IPS-NIHi7 (cell line): ENCODE measurements at regions not wholly inside any gene's neighbourhood (a gene's known extent, or its start where the extent isn't known, plus 50 kb on each side); places are given as distances from the start of the nearest gene placed in this dataset.
"Not testable (repeated sequence)": the region's sequence is repeated elsewhere in the genome, so short reads cannot be mapped to it uniquely, and the experiment has no call there.

Experiments used
- DNase-seq: peaks from one replicate; pipeline ENCODE4 v3.0.0; 2012; ENCODE audit warnings: mixed read lengths; ENCODE audit errors: extremely low spot score

DNA sequence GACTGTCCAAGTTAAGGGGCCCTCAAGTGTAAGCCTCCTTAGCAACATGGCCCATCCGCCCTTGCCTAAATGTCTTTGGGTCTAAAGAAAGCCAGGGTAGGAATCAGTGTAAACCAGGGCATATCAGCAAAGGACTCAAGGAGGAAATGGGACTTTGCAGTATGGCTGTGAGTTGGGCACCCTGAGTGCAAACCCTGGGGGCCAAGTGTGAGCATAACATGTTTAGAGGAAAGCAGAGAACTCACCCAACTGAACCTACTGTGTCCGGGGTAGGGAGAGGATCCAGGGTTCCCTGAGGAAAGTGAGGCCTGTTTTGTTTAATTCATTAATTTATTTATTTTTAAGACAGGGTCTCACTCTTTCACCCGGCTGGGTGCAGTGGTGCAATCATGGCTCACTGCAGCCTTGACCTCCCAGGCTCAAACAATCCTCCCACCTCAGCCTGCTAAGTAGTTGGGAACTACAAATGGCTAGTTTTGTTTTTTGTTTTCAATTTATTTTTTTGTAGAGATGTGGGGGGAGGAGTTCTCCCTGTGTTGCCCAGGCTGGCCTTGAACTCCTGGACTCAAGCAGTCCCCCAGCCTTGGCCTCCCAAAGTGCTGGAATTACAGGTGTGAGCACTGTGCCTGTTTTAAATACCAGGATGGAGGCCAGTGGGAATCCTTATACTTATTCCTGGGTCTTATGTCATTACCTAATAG is 51.0 kb upstream of the ACTR3 start:
- no peak for DNase-seq

DNA sequence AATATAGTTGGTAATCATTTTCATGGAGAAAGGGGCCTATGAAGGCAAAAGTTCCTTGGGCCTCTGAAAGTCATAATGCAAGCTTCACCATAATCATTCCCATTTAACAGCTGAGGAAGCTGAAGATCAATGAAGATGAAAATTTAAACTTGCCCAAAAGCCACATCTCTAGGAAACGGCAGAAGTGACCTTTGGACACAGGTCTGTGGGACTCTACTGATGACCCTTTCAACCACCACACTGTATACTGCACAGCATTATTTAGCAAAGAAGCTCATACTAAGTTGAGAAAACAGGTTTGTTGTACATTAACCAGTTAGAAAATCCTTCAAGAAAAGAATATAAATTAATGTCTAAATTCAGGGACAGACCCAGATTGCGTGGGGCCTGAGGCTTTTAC is 51.6 kb upstream of the ACTR3 start:
- DNase-seq = no peak

GRCh38 chr2:113834051-113834730 is 55.7 kb upstream of the ACTR3 start:
- DNase-seq = no peak

DNA sequence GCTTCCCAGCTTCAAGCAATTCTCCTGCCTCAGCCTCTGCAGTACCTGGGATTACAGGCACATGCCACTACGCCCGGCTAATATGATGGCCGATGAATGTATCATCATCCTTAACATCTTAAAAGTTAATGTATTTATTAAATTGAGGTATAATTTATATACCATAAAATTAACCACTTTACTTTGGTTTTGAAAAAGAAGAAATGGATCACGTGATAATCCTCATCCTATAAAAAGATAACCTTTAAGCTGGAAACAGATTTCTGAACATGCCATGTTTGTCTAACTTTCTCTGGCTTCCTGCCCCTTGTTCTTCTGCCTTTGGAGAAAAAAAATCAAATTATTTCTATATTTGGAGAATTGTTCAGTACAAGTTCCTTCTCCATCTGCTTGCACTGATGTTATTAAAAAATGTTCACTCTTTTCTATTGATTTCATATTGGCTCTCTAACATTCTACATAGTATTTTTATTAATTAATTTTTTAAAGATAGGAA is 57.0 kb upstream of the ACTR3 start:
- no peak for DNase-seq

DNA sequence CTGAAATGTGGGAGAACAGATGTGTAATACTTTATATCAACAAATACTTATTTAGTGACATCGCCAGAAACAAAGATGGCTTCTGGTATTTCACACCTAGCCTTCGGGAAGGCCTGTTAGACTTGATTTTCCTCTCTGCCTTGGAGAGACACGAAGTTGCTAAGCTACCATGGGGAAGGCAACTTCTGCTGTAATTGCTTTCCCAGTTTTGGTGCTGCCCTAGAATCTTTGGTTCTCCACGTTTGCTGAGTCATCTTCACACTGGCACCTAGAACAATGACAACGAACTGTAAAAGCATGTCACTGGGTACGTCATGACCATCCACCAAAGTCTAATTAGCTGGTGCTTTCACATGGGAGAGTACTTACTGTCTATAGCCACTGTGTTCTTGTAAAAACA is 58.7 kb upstream of the ACTR3 start:
- no peak for DNase-seq

- DNase-seq = no peak
Observed at GRCh38 chr2:113829761-113830160, 60.1 kb upstream of the ACTR3 start.

GRCh38 chr2:113829270-113829669 is 60.6 kb upstream of the ACTR3 start:
- no peak for DNase-seq

- DNase-seq = no peak
Observed at GRCh38 chr2:113828049-113828742, 61.7 kb upstream of the ACTR3 start.

GRCh38 chr2:113827426-113827825 is 62.5 kb upstream of the ACTR3 start:
- no peak for DNase-seq

DNA sequence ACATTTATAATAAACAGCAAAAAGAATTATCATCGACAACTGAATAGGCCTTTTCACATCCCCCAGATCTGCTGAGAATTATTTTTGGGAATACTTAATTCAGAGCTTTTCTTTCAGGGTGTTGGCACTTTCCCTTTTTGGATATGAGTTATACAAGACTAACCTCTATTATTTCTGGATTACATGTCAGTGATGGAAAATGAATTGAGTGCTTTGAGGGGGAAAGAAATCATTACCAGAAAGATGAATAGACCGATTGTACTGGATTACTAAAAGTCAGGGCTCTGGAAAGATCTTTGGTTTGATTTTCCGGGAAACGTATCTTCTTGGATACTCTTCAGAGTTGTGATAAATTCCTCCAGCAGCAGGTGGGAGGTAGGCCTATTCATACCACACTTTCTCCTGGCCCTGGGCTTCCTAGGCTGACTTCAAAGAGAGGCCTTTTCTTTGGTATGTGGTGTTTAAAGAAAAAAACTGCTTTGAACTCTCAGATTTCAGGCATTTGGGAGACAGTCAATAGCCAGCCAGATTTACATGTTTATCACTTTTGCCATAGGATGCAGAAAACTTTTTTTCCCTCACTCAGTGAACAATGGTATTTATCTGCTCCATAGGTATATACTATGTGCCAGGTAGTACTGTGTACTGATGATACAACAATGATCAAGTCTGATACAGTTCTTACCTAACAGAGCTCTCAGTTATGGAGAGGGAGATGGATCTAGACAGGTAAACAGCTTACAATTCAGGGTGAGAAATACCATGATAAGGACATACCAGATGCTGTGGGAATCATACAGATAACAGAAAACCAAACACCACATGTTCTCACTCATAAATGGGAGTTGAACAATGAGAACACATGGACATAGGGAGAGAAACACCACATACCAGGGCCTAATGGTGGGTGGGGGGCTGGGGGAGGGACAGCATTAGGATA is 63.3 kb upstream of the ACTR3 start:
- DNase-seq = peak; percentile 60

DNA sequence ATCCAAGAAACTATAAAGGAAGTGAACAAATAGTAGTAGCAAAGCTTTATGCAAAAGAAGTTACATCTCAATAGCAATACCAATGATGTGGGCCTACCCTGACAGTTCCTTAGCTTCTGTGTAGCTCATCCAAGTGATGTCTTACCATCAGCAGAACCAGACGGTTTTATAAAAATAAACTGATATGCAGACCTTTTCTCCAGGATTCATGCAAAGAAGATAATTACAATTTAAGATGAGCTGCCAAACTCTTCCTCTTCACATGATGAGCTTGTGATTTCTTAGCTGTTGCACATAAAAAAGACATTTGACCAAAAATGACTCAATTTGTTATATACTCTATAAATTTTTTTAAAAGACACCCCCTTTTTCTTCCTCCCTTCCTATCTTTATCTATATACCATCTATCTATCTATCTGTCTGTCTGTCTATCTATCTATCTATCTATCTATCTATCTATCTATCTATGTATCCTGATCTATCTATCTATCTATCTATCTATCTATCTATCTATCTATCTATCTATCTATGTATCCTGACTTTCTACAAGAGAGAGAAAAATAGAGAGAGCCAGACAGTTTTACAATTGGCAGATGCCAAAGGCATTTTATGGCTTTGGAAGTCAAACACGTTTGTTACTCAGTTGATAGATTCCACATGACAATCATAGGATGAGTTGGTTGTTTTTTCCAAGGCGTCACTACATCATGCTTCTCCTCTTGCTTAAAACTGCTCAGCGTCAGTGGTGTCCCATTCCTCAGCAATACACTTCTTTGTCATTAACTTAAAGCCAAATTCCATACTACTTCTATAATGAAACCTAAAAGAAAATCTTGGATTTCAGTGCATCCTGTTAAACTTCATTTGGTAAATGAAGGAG is 65.9 kb upstream of the ACTR3 start:
- no peak for DNase-seq

DNA sequence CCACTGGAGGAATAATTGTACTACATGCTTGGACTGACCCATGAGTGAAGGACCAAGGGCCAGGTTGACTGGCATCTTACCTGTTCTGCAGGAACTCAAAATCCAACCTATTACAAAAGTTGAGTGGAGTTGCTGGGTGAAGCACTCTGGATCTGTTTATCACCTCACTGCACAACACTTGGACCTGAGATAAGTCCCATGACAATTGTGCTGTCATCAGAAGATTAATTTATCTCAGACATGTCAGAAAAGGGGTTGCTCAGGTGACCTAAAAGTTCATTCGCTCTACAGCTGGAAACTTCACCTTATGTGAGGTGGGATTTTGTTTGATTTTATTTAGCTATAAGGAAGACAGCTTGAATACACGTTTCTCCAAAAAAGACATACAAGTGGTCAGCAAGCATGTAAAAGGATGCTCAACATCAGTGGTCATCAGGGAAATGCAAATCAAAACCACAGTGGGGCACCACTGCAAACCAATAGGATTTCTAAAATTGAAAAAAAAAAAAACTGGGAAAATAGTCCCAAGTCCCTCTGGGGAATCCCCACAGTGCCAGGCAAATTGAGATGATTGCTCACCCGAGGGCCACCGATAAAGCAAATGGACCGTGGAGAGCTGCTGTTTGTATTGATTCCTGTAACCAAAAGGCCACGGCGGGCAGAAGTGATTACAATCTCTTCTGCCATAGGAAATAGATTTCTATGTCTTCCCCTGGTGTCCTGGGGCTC is 65.8 kb upstream of the SLC35F5 start:
- no peak for DNase-seq

- peak; percentile 79 for DNase-seq
Observed at GRCh38 chr2:113818382-113818951, 62.0 kb upstream of the SLC35F5 start.

GRCh38 chr2:113813396-113813795 is 57.0 kb upstream of the SLC35F5 start:
- DNase-seq = not testable (repeated sequence)

- DNase-seq = no peak
Observed at GRCh38 chr2:113812204-113812603, 55.8 kb upstream of the SLC35F5 start.

DNA sequence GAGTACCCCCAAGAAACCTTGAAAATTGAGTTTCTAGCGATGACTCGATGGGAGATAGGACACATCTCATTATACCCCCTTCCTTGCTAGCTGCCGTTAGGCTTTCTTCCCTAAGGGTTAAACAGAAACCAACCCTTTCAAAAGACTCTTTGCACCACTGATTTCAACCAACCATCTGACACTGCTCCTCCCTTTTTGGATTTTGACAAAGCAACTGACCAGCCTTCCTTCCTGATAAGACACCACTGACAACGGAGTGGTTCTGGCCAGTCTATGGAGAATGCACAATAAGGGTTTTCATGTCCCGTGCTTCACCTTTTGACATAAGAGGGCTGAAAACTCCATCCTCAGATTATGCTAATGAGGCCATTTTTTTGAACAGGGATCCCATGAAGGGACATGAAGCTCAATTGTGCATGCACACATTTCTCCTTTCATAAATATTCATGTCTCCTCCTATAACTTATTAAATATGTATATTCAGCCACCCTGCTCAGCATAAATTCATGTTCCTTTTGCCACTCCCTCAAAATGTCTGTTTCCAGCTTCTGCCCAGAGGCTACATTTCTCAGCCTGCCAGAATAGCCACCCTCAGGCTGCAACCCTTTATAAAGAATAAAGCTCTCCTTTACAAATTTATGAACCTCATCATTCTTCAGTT is 52.8 kb upstream of the SLC35F5 start:
- DNase-seq = no peak

- DNase-seq = no peak
Observed at GRCh38 chr2:113807721-113808120, 51.3 kb upstream of the SLC35F5 start.

GRCh38 chr2:113806217-113806913 is 49.9 kb upstream of the SLC35F5 start:
- DNase-seq = no peak
